KMS-11 (cell line): ENCODE measurements at regions not wholly inside any gene's neighbourhood (a gene's known extent, or its start where the extent isn't known, plus 50 kb on each side); places are given as distances from the start of the nearest gene placed in this dataset.

Experiments used
- H2AFZ ChIP-seq: fragments of 200-600 bp; sonication (generic); 2 replicates; pipeline ENCODE4 v1.6.1; 2016; ENCODE audit warnings: antibody characterized with exemption, mixed run types, low read depth
- H3K27ac ChIP-seq: fragments of 200-600 bp; sonication (generic); 2 replicates; pipeline ENCODE4 v1.6.1; 2016; ENCODE audit warnings: mild to moderate bottlenecking, mixed run types
- H3K27me3 ChIP-seq: fragments of 200-600 bp; sonication (generic); 2 replicates; pipeline ENCODE4 v1.6.1; 2017; ENCODE audit warnings: mild to moderate bottlenecking, low read depth, mixed run types, moderate library complexity; ENCODE audit not compliant: insufficient read depth
- H3K36me3 ChIP-seq: fragments of 200-600 bp; sonication (generic); 2 replicates; pipeline ENCODE4 v1.6.1; 2017; ENCODE audit warnings: mild to moderate bottlenecking, mixed run types; ENCODE audit not compliant: insufficient read depth
- H3K4me1 ChIP-seq: fragments of 200-600 bp; sonication (generic); 2 replicates; pipeline ENCODE4 v1.6.1; 2016; ENCODE audit warnings: mild to moderate bottlenecking, low read depth, mixed run types; ENCODE audit not compliant: poor library complexity, severe bottlenecking
- H3K4me2 ChIP-seq: fragments of 200-600 bp; sonication (generic); 2 replicates; pipeline ENCODE4 v1.7.0; 2016; ENCODE audit warnings: mild to moderate bottlenecking, mixed run types
- H3K4me3 ChIP-seq: fragments of 200-600 bp; sonication (generic); IDR thresholded peaks from 2 replicates; pipeline ENCODE4 v1.6.1; 2017; ENCODE audit warnings: low read depth, low read length, mixed read lengths; ENCODE audit not compliant: insufficient read depth
- H3K79me2 ChIP-seq: fragments of 200-600 bp; sonication (generic); 2 replicates; pipeline ENCODE4 v1.6.1; 2016; ENCODE audit warnings: low read depth, mixed run types; ENCODE audit not compliant: insufficient read depth
- H3K9ac ChIP-seq: fragments of 200-600 bp; sonication (generic); 2 replicates; pipeline ENCODE4 v1.6.1; 2016; ENCODE audit warnings: mild to moderate bottlenecking, mixed run types
- H4K20me1 ChIP-seq: fragments of 200-600 bp; sonication (generic); 2 replicates; pipeline ENCODE4 v1.6.1; 2016; ENCODE audit warnings: mild to moderate bottlenecking, mixed run types; ENCODE audit not compliant: insufficient read depth
- CTCF ChIP-seq: fragments of 200-600 bp; sonication (generic); conservative IDR thresholded peaks from 2 replicates; pipeline ENCODE4 v1.6.1; 2017; ENCODE audit warnings: low read depth, mild to moderate bottlenecking, antibody characterized with exemption, low read length, moderate library complexity, mixed read lengths

GRCh38 chr5:58138791-58139190 is 321.1 kb downstream of the PLK2 start:
- Histone ChIP-seq H2AFZ (no peak overlapping the region), H3K4me2 (no peak overlapping the region), H4K20me1 (no peaks in the 10 kb centered on the region), H3K4me3 (no peak overlapping the region), H3K36me3 (no peaks in the 10 kb centered on the region), H3K9ac (no peak overlapping the region), H3K4me1 (no peaks in the 10 kb centered on the region), H3K27me3 (no peaks in the 10 kb centered on the region), H3K27ac (no peak overlapping the region), H3K79me2 (no peaks in the 10 kb centered on the region)
- no peak for TF ChIP-seq CTCF

GRCh38 chr5:58136406-58136805 is 323.5 kb downstream of the PLK2 start:
- no peak overlapping the region for H3K4me2 ChIP-seq
- H3K36me3 ChIP-seq: no peaks in the 10 kb centered on the region
- no peaks in the 10 kb centered on the region for H4K20me1 ChIP-seq
- no peak for TF ChIP-seq CTCF
- H3K79me2 ChIP-seq: no peaks in the 10 kb centered on the region
- H3K9ac ChIP-seq: no peak overlapping the region
- no peak overlapping the region for H3K4me3 ChIP-seq
- no peaks in the 10 kb centered on the region for H3K4me1 ChIP-seq
- no peak overlapping the region for H2AFZ ChIP-seq
- H3K27me3 ChIP-seq: no peaks in the 10 kb centered on the region
- H3K27ac ChIP-seq: no peak overlapping the region

- no peak for TF ChIP-seq CTCF
- Histone ChIP-seq H2AFZ (no peak overlapping the region), H3K27ac (no peak overlapping the region), H3K9ac (no peak overlapping the region), H3K4me2 (no peak overlapping the region), H3K79me2 (no peaks in the 10 kb centered on the region), H3K4me1 (no peaks in the 10 kb centered on the region), H3K36me3 (no peaks in the 10 kb centered on the region), H4K20me1 (no peaks in the 10 kb centered on the region), H3K27me3 (no peaks in the 10 kb centered on the region), H3K4me3 (no peak overlapping the region)
Observed at GRCh38 chr5:58135571-58136335, 324.1 kb downstream of the PLK2 start.

- no peak overlapping the region for H3K4me3 ChIP-seq
- H3K79me2 ChIP-seq: no peaks in the 10 kb centered on the region
- no peaks in the 10 kb centered on the region for H3K36me3 ChIP-seq
- H2AFZ ChIP-seq: no peak overlapping the region
- no peaks in the 10 kb centered on the region for H3K27me3 ChIP-seq
- H3K27ac ChIP-seq: no peak overlapping the region
- H3K9ac ChIP-seq: no peak overlapping the region
- H3K4me1 ChIP-seq: no peaks in the 10 kb centered on the region
- no peak for TF ChIP-seq CTCF
- no peaks in the 10 kb centered on the region for H4K20me1 ChIP-seq
- no peak overlapping the region for H3K4me2 ChIP-seq
Observed at GRCh38 chr5:58133631-58134296, 326.1 kb downstream of the PLK2 start.
